ENCODE measurements at regions not wholly inside any gene's neighbourhood (a gene's known extent, or its start where the extent isn't known, plus 50 kb on each side); places are given as distances from the start of the nearest gene placed in this dataset.

GRCh38 chr1:96020378-96020777 lies 701.2 kb upstream of the PTBP2 start:
- no peak for DNase-seq

GRCh38 chr1:96025062-96025461 lies 696.5 kb upstream of the PTBP2 start:
- DNase-seq: no peak

- DNase-seq: no peak
These were observed 693.5 kb upstream of the PTBP2 start for GRCh38 chr1:96028071-96028470.

- DNase-seq: no peak
These were observed 691.3 kb upstream of the PTBP2 start for GRCh38 chr1:96030312-96030711.

GRCh38 chr1:96034006-96034405 lies 687.6 kb upstream of the PTBP2 start:
- no peak for DNase-seq

GRCh38 chr1:96036763-96037162 lies 684.8 kb upstream of the PTBP2 start:
- DNase-seq: no peak

- DNase-seq: no peak
These were observed 682.9 kb upstream of the PTBP2 start for GRCh38 chr1:96038636-96039035.

- no peak for DNase-seq
These were observed 681.7 kb upstream of the PTBP2 start for GRCh38 chr1:96039910-96040309.

GRCh38 chr1:96041470-96041869 lies 680.1 kb upstream of the PTBP2 start:
- DNase-seq: no peak

GRCh38 chr1:96048572-96049212 lies 672.9 kb upstream of the PTBP2 start:
- no peak for DNase-seq

- no peak for DNase-seq
These were observed 671.7 kb upstream of the PTBP2 start for GRCh38 chr1:96049759-96050409.

- no peak for DNase-seq
These were observed 662.3 kb upstream of the PTBP2 start for GRCh38 chr1:96059276-96059675.

- no peak for DNase-seq
These were observed 661.8 kb upstream of the PTBP2 start for GRCh38 chr1:96059736-96060135.

GRCh38 chr1:96060621-96061020 lies 661.0 kb upstream of the PTBP2 start:
- no peak for DNase-seq

GRCh38 chr1:96072021-96072420 lies 649.6 kb upstream of the PTBP2 start:
- DNase-seq: no peak

- DNase-seq: no peak
These were observed 648.5 kb upstream of the PTBP2 start for GRCh38 chr1:96073100-96073499.

- no peak for DNase-seq
These were observed 647.2 kb upstream of the PTBP2 start for GRCh38 chr1:96074422-96074821.

GRCh38 chr1:96074876-96075577 lies 646.6 kb upstream of the PTBP2 start:
- no peak for DNase-seq

- no peak for DNase-seq
These were observed 645.7 kb upstream of the PTBP2 start for GRCh38 chr1:96075704-96076455.

GRCh38 chr1:96076589-96076988 lies 645.0 kb upstream of the PTBP2 start:
- DNase-seq: no peak

- no peak for DNase-seq
These were observed 642.0 kb upstream of the PTBP2 start for GRCh38 chr1:96079581-96079980.

GRCh38 chr1:96080925-96081324 lies 640.7 kb upstream of the PTBP2 start:
- DNase-seq: no peak

- DNase-seq: no peak
These were observed 633.9 kb upstream of the PTBP2 start for GRCh38 chr1:96087719-96088118.

GRCh38 chr1:96090134-96090533 lies 631.5 kb upstream of the PTBP2 start:
- no peak for DNase-seq
